ENCODE measurements at regions not wholly inside any gene's neighbourhood (a gene's known extent, or its start where the extent isn't known, plus 50 kb on each side); places are given as distances from the start of the nearest gene placed in this dataset.

- TF ChIP-seq, protein P1, sequence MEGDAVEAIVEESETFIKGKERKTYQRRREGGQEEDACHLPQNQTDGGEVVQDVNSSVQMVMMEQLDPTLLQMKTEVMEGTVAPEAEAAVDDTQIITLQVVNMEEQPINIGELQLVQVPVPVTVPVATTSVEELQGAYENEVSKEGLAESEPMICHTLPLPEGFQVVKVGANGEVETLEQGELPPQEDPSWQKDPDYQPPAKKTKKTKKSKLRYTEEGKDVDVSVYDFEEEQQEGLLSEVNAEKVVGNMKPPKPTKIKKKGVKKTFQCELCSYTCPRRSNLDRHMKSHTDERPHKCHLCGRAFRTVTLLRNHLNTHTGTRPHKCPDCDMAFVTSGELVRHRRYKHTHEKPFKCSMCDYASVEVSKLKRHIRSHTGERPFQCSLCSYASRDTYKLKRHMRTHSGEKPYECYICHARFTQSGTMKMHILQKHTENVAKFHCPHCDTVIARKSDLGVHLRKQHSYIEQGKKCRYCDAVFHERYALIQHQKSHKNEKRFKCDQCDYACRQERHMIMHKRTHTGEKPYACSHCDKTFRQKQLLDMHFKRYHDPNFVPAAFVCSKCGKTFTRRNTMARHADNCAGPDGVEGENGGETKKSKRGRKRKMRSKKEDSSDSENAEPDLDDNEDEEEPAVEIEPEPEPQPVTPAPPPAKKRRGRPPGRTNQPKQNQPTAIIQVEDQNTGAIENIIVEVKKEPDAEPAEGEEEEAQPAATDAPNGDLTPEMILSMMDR (IDR thresholded peaks at IDR 0.05): no peak
- TF ChIP-seq EZH2phosphoT487 (IDR thresholded peaks at IDR 0.05): no peak
These were observed 599.5 kb upstream of the B3GALT2 start for GRCh38 chr1:193785850-193786420.

Data from neural progenitor cell (in vitro differentiated cells).